SK-N-SH treated with all-trans-retinoic acid at 6 μM for 48 hours (cell line): ENCODE measurements at regions not wholly inside any gene's neighbourhood (a gene's known extent, or its start where the extent isn't known, plus 50 kb on each side); places are given as distances from the start of the nearest gene placed in this dataset.

Source experiments
- BACH2 ChIP-seq: fragments of 250-450 bp; sonication (Bioruptor Pico); IDR thresholded peaks from 2 replicates; pipeline ENCODE4 v1.9.0; 2021; ENCODE audit warnings: mild to moderate bottlenecking, borderline replicate concordance
- PATZ1 ChIP-seq: fragments of 250-450 bp; sonication (Bioruptor Pico); IDR thresholded peaks from 2 replicates; pipeline ENCODE4 v1.8.0; 2020; ENCODE audit warnings: mild to moderate bottlenecking, moderate library complexity, borderline replicate concordance
- TCF4 ChIP-seq: fragments of 250-450 bp; sonication (Bioruptor Pico); IDR thresholded peaks from 2 replicates; pipeline ENCODE4 v1.8.0; 2021; ENCODE audit warnings: mild to moderate bottlenecking, moderate library complexity, borderline replicate concordance
- ZNF8 ChIP-seq: fragments of 450-650 bp; formaldehyde crosslinking; IDR thresholded peaks from 2 replicates; pipeline ENCODE4 v1.5.0; 2020; ENCODE audit warnings: mild to moderate bottlenecking, moderate library complexity

- no peak for TF ChIP-seq ZNF8 (CRISPR knock-in tag)
- TF ChIP-seq BACH2, result no peak
- no peak for TF ChIP-seq TCF4 (CRISPR knock-in tag)
- no peak for TF ChIP-seq PATZ1 (CRISPR knock-in tag)
Observed at GRCh38 chr10:21069278-21069677, 172.2 kb upstream of the NEBL start.
